ENCODE measurements at regions not wholly inside any gene's neighbourhood (a gene's known extent, or its start where the extent isn't known, plus 50 kb on each side); places are given as distances from the start of the nearest gene placed in this dataset.

GRCh38 chr6:23584134-23584763 lies 541.8 kb upstream of the NRSN1 start:
- DNase-seq (ENCODE audit: low spot score): no peak

GRCh38 chr6:23587582-23587981 lies 538.4 kb upstream of the NRSN1 start:
- DNase-seq (ENCODE audit: low spot score): no peak

- DNase-seq (ENCODE audit: low spot score): no peak
Observed at GRCh38 chr6:23589811-23590210, 536.2 kb upstream of the NRSN1 start.

- DNase-seq (ENCODE audit: low spot score): no peak
Observed at GRCh38 chr6:23590498-23591126, 535.4 kb upstream of the NRSN1 start.

GRCh38 chr6:23591761-23592160 lies 534.3 kb upstream of the NRSN1 start:
- no peak for DNase-seq (ENCODE audit: low spot score)

- DNase-seq (ENCODE audit: low spot score): no peak
Observed at GRCh38 chr6:23600118-23600517, 525.9 kb upstream of the NRSN1 start.

- DNase-seq (ENCODE audit: low spot score): no peak
Observed at GRCh38 chr6:23601811-23602345, 524.1 kb upstream of the NRSN1 start.

GRCh38 chr6:23608931-23609435 lies 517.0 kb upstream of the NRSN1 start:
- no peak for DNase-seq (ENCODE audit: low spot score)

GRCh38 chr6:23611776-23612381 lies 514.1 kb upstream of the NRSN1 start:
- no peak for DNase-seq (ENCODE audit: low spot score)

GRCh38 chr6:23618366-23618765 lies 507.6 kb upstream of the NRSN1 start:
- DNase-seq (ENCODE audit: low spot score): no peak

- DNase-seq (ENCODE audit: low spot score): no peak
Observed at GRCh38 chr6:23620911-23621401, 505.1 kb upstream of the NRSN1 start.

GRCh38 chr6:23630726-23631635 lies 495.0 kb upstream of the NRSN1 start:
- no peak for DNase-seq (ENCODE audit: low spot score)

GRCh38 chr6:23633996-23634395 lies 492.0 kb upstream of the NRSN1 start:
- no peak for DNase-seq (ENCODE audit: low spot score)

- DNase-seq (ENCODE audit: low spot score): no peak
Observed at GRCh38 chr6:23635150-23635549, 490.9 kb upstream of the NRSN1 start.

GRCh38 chr6:23637296-23637695 lies 488.7 kb upstream of the NRSN1 start:
- DNase-seq (ENCODE audit: low spot score): no peak

- no peak for DNase-seq (ENCODE audit: low spot score)
Observed at GRCh38 chr6:23642849-23643248, 483.2 kb upstream of the NRSN1 start.

GRCh38 chr6:23647045-23647444 lies 479.0 kb upstream of the NRSN1 start:
- peak; percentile 74 for DNase-seq (ENCODE audit: low spot score)

- DNase-seq (ENCODE audit: low spot score): no peak
Observed at GRCh38 chr6:23650676-23651075, 475.3 kb upstream of the NRSN1 start.

GRCh38 chr6:23654745-23655144 lies 471.3 kb upstream of the NRSN1 start:
- no peak for DNase-seq (ENCODE audit: low spot score)

GRCh38 chr6:23655525-23655924 lies 470.5 kb upstream of the NRSN1 start:
- no peak for DNase-seq (ENCODE audit: low spot score)

GRCh38 chr6:23656255-23657194 lies 469.5 kb upstream of the NRSN1 start:
- DNase-seq (ENCODE audit: low spot score): peak; percentile 28
